H1 (cell line): ENCODE measurements at regions not wholly inside any gene's neighbourhood (a gene's known extent, or its start where the extent isn't known, plus 50 kb on each side); places are given as distances from the start of the nearest gene placed in this dataset.

Experiments
- CTCF ChIA-PET: fragments of 300-600 bp; sonication (Branson Sonifier 250); formaldehyde crosslinking; loops from one replicate; lab custom pipeline; 2021; ENCODE audit not compliant: partially characterized antibody; lab: Charles Lee
- POLR2A ChIA-PET: fragments of 300-600 bp; sonication (Branson Sonifier 250); formaldehyde crosslinking; loops from one replicate; lab custom pipeline; 2021; ENCODE audit warnings: inconsistent platforms; ENCODE audit not compliant: partially characterized antibody; lab: Charles Lee
- DNase-seq, 2 experiments: peaks; one replicate each; pipeline versions ENCODE4 v3.0.0 to v3.0.0-alpha.2; 2010 to 2022; ENCODE audit warnings: low spot score in 2 of 2, low read depth in 1 of 2, mixed read lengths in 1 of 2
- FAIRE-seq: peaks from 2 replicates; lab custom pipeline; 2011; peaks lifted over from hg19 to GRCh38; lab: Jason Lieb, UNC
- H2AFZ ChIP-seq: 2 replicates; pipeline ENCODE4 v1.8.1; 2012; ENCODE audit warnings: low read length, inconsistent platforms
- H2AK5ac ChIP-seq: 2 replicates; pipeline ENCODE4 v1.6.1; 2013; ENCODE audit warnings: low read depth, low read length
- H2BK120ac ChIP-seq: replicated peaks from 2 replicates; pipeline ENCODE3; 2013; ENCODE audit warnings: low read depth, low read length, inconsistent platforms
- H2BK12ac ChIP-seq: 2 replicates; pipeline ENCODE4 v1.6.1; 2013; ENCODE audit warnings: low read depth, low read length
- H2BK15ac ChIP-seq: 2 replicates; pipeline ENCODE4 v1.6.1; 2013; ENCODE audit warnings: low read length
- H2BK20ac ChIP-seq: 2 replicates; pipeline ENCODE4 v1.6.1; 2013; ENCODE audit warnings: low read length
- H2BK5ac ChIP-seq: 2 replicates; pipeline ENCODE4 v1.6.1; 2013; ENCODE audit warnings: low read depth, low read length
- H3K14ac ChIP-seq: 2 replicates; pipeline ENCODE4 v1.6.1; 2013; ENCODE audit warnings: inconsistent platforms; ENCODE audit not compliant: insufficient read length
- H3K18ac ChIP-seq: 2 replicates; pipeline ENCODE4 v1.6.1; 2013; ENCODE audit warnings: low read length; ENCODE audit errors: extremely low read depth
- H3K23ac ChIP-seq: 2 replicates; pipeline ENCODE4 v1.6.1; 2013; ENCODE audit warnings: inconsistent platforms; ENCODE audit not compliant: insufficient read length
- H3K23me2 ChIP-seq: 2 replicates; pipeline ENCODE4 v1.6.1; 2013; ENCODE audit warnings: low read depth, low read length
- H3K27ac ChIP-seq: 2 replicates; pipeline ENCODE4 v1.6.1; 2011; ENCODE audit warnings: low read depth, low read length, inconsistent platforms
- H3K27me3 ChIP-seq, 4 experiments: replicated peaks in 1 of 4; 1 replicate in 1 of 4; 2 replicates in 3 of 4; pipeline versions ENCODE4 v1.6.1 to v1.8.1; 2011 to 2013; ENCODE audit warnings: low read length in 3 of 4, mild to moderate bottlenecking in 3 of 4, inconsistent platforms in 2 of 4, mixed read lengths in 2 of 4, moderate library complexity in 1 of 4; ENCODE audit not compliant: control insufficient read depth in 3 of 4, insufficient read depth in 3 of 4; ENCODE audit errors: extremely low read depth in 1 of 4
- H3K36me3 ChIP-seq, 4 experiments: 2 replicates each; pipeline versions ENCODE4 v1.6.1 to v1.8.1; 2011 to 2013; ENCODE audit warnings: mild to moderate bottlenecking in 4 of 4, low read length in 3 of 4, moderate library complexity in 2 of 4, control low read depth in 1 of 4, inconsistent platforms in 1 of 4; ENCODE audit not compliant: insufficient read depth in 4 of 4, control insufficient read depth in 2 of 4
- H3K4ac ChIP-seq: replicated peaks from 2 replicates; pipeline ENCODE3; 2013; ENCODE audit warnings: low read length, low read depth, mixed read lengths, inconsistent platforms; ENCODE audit not compliant: insufficient read length
- H3K4me1 ChIP-seq, 4 experiments: replicated peaks in 1 of 4; 1 replicate in 1 of 4; 2 replicates in 3 of 4; pipeline versions ENCODE4 v1.6.1 to v1.8.1; 2011 to 2013; ENCODE audit warnings: low read length in 3 of 4, inconsistent platforms in 2 of 4, mixed read lengths in 1 of 4; ENCODE audit not compliant: insufficient read depth in 4 of 4, control insufficient read depth in 3 of 4
- H3K4me2 ChIP-seq, 2 experiments: 2 replicates each; pipeline versions ENCODE4 v1.6.1 to v1.8.1; 2011 to 2013; ENCODE audit warnings: low read depth in 2 of 2, low read length in 2 of 2, control low read depth in 1 of 2, inconsistent platforms in 1 of 2, mild to moderate bottlenecking in 1 of 2; ENCODE audit not compliant: insufficient read depth in 1 of 2
- H3K4me3 ChIP-seq, 4 experiments: fragments of 200-600, 300-600 bp in 1 of 4; sonication (generic), shearing (Covaris generic), sonication (Bioruptor Twin) in 1 of 4; 2 replicates each; pipeline versions ENCODE4 v1.5.1 to v1.8.1; 2011 to 2016; ENCODE audit warnings: low read length in 4 of 4, low read depth in 3 of 4, control low read depth in 2 of 4, inconsistent platforms in 2 of 4, mild to moderate bottlenecking in 2 of 4, mixed read lengths in 1 of 4, moderate library complexity in 1 of 4; ENCODE audit not compliant: insufficient read depth in 2 of 4; ENCODE audit errors: extremely low read depth in 1 of 4
- H3K56ac ChIP-seq: replicated peaks from 2 replicates; pipeline ENCODE3; 2013; ENCODE audit warnings: low read depth, mild to moderate bottlenecking, mixed read lengths, low read length, inconsistent platforms; ENCODE audit not compliant: insufficient read length
- H3K79me1 ChIP-seq: 2 replicates; pipeline ENCODE4 v1.6.1; 2013; ENCODE audit warnings: low read depth, low read length, control low read depth
- H3K79me2 ChIP-seq, 2 experiments: 2 replicates each; pipeline versions ENCODE4 v1.6.1 to v1.8.1; 2012 to 2013; ENCODE audit warnings: low read length in 2 of 2, mild to moderate bottlenecking in 2 of 2, inconsistent platforms in 1 of 2; ENCODE audit not compliant: insufficient read depth in 2 of 2, control insufficient read depth in 1 of 2
- H3K9ac ChIP-seq, 4 experiments: replicated peaks in 1 of 4; 1 replicate in 1 of 4; 2 replicates in 3 of 4; pipeline versions ENCODE4 v1.6.1 to v1.8.1; 2011 to 2013; ENCODE audit warnings: low read depth in 3 of 4, low read length in 3 of 4, control low read depth in 2 of 4, mild to moderate bottlenecking in 2 of 4, moderate library complexity in 2 of 4, inconsistent platforms in 1 of 4; ENCODE audit errors: extremely low read depth in 1 of 4
- H3K9me3 ChIP-seq, 2 experiments: 2 replicates each; pipeline versions ENCODE4 v1.6.1 to v1.8.1; 2012 to 2013; ENCODE audit warnings: mild to moderate bottlenecking in 2 of 2, moderate library complexity in 2 of 2, control low read depth in 1 of 2, inconsistent platforms in 1 of 2, low read depth in 1 of 2, low read length in 1 of 2, mixed read lengths in 1 of 2; ENCODE audit not compliant: insufficient read depth in 2 of 2
- H4K20me1 ChIP-seq, 2 experiments: replicated peaks in 1 of 2; 2 replicates each; pipeline versions ENCODE3 to v1.8.1; 2011 to 2013; ENCODE audit warnings: inconsistent platforms in 2 of 2, low read length in 2 of 2, mild to moderate bottlenecking in 1 of 2; ENCODE audit not compliant: insufficient read depth in 2 of 2, control insufficient read depth in 1 of 2
- H4K5ac ChIP-seq: 2 replicates; pipeline ENCODE4 v1.6.1; 2013; ENCODE audit warnings: low read length, low read depth, mixed read lengths, inconsistent platforms; ENCODE audit not compliant: insufficient read length
- H4K8ac ChIP-seq: 2 replicates; pipeline ENCODE4 v1.8.0; 2013; ENCODE audit warnings: mild to moderate bottlenecking, moderate library complexity, low read length, inconsistent platforms; ENCODE audit not compliant: insufficient read depth; ENCODE audit errors: extremely low read depth
- H4K91ac ChIP-seq: replicated peaks from 2 replicates; pipeline ENCODE3; 2013; ENCODE audit warnings: low read length, mixed read lengths, inconsistent platforms; ENCODE audit not compliant: insufficient read length
- TAF7 ChIP-seq: optimal IDR thresholded peaks from 2 replicates; pipeline ENCODE3; 2011; ENCODE audit warnings: low read depth, mild to moderate bottlenecking, inconsistent platforms, low read length, moderate library complexity, borderline replicate concordance
- WGBS, 2 experiments: shearing (Covaris generic) in 1 of 2; methylation state at CpG; one replicate each; pipeline versions ENCODE4 v1.1.6 to v1.1.7; 2013 to 2015; ENCODE audit warnings: low lambda C conversion rate in 2 of 2, mixed read lengths in 2 of 2, inconsistent platforms in 1 of 2, low coverage in 1 of 2, missing lambda C conversion rate in 1 of 2; ENCODE audit not compliant: insufficient replicate concordance in 2 of 2, insufficient coverage in 1 of 2, insufficient read length in 1 of 2; ENCODE audit errors: extremely low coverage in 1 of 2, missing lambda C conversion rate in 1 of 2; 5-methylcytosine and 5-hydroxymethylcytosine counted together
- TF ChIP-seq, protein P1 (sequence below): IDR thresholded peaks from 2 replicates; pipeline ENCODE4 v1.6.1; 2011; ENCODE audit warnings: low read length, improper control_type of control experiment

DNA sequence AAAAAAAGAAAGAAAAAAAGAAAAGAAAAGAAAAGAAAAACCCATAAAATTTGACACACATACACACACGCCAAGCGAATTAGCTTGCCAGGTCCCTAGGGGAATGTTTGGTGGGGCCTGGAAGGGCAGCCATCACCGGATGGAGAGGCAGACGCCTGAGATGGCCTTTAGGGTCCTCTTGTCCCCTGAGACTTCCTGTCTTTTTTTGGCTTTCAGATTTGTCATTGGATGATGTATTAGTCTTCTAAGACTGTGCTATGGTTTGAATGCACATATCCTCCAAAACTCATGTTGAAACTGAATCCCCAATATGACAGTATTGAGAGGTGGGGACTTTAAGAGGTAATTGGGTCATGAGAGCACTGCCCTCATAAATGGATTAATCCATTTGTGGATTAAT, 211.8 kb downstream of the TOMM20 start:
- no peaks in the 10 kb centered on the region for H3K79me1 ChIP-seq
- H3K56ac ChIP-seq, result no peak overlapping the region
- H4K20me1 ChIP-seq, result no peaks in the 10 kb centered on the region
- ChIA-PET CTCF (interaction anchor here (0.6 to 0.7 kb wide), 2 partner anchors 72 to 300 kb away, joined by 3 to 5 read pairs; no protein-coding TSS in a partner anchor), POLR2A (no interaction called here)
- 91% methylated on average over 4 of the region's 4 CpGs; no CpG with 5 or more reads in 1 of the 2 experiments for WGBS, 2 experiments
- H3K9ac ChIP-seq, result no peak overlapping the region
- FAIRE-seq (no peak), DNase-seq (no peak)
- H2BK120ac ChIP-seq, result no peak overlapping the region
- H2BK15ac ChIP-seq, result no peak overlapping the region
- H3K4me3 ChIP-seq, result no peak overlapping the region
- no peak overlapping the region for H4K8ac ChIP-seq
- H2BK12ac ChIP-seq, result no peak overlapping the region
- no peak overlapping the region for H2AFZ ChIP-seq
- no peak overlapping the region for H3K23ac ChIP-seq
- no peak overlapping the region for H4K5ac ChIP-seq
- H3K4me1 ChIP-seq, result peaks cover 2 to 23% (median 11%) of the 10 kb centered on the region in 4 experiments
- H2BK5ac ChIP-seq, result no peak overlapping the region
- H3K14ac ChIP-seq, result no peak overlapping the region
- H3K4me2 ChIP-seq, result no peak overlapping the region
- no peak for TF ChIP-seq TAF7
- TF ChIP-seq, protein P1, sequence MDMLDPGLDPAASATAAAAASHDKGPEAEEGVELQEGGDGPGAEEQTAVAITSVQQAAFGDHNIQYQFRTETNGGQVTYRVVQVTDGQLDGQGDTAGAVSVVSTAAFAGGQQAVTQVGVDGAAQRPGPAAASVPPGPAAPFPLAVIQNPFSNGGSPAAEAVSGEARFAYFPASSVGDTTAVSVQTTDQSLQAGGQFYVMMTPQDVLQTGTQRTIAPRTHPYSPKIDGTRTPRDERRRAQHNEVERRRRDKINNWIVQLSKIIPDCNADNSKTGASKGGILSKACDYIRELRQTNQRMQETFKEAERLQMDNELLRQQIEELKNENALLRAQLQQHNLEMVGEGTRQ, result no peak
- H3K36me3 ChIP-seq, result no peaks in the 10 kb centered on the region
- no peak overlapping the region for H4K91ac ChIP-seq
- H3K79me2 ChIP-seq, result no peaks in the 10 kb centered on the region
- H3K27ac ChIP-seq, result no peak overlapping the region
- no peaks in the 10 kb centered on the region for H3K23me2 ChIP-seq
- no peak overlapping the region for H2BK20ac ChIP-seq
- no peak overlapping the region for H2AK5ac ChIP-seq
- H3K9me3 ChIP-seq, result peaks cover 0 to 2% of the 10 kb centered on the region in 2 experiments; a peak in 1 of 4 replicates
- no peak overlapping the region for H3K4ac ChIP-seq
- no peak overlapping the region for H3K18ac ChIP-seq
- H3K27me3 ChIP-seq, result no peaks in the 10 kb centered on the region; a peak in 1 of 7 replicates
